HG03175 (cell line): ENCODE measurements at regions not wholly inside any gene's neighbourhood (a gene's known extent, or its start where the extent isn't known, plus 50 kb on each side); places are given as distances from the start of the nearest gene placed in this dataset.

Experiments used
- ATAC-seq: cut with Tn5 transposase; IDR thresholded peaks from one replicate; pipeline ENCODE4 v1.9.1; 2021; ENCODE audit warnings: mild to moderate bottlenecking, moderate library complexity; ENCODE audit not compliant: unreplicated experiment

DNA sequence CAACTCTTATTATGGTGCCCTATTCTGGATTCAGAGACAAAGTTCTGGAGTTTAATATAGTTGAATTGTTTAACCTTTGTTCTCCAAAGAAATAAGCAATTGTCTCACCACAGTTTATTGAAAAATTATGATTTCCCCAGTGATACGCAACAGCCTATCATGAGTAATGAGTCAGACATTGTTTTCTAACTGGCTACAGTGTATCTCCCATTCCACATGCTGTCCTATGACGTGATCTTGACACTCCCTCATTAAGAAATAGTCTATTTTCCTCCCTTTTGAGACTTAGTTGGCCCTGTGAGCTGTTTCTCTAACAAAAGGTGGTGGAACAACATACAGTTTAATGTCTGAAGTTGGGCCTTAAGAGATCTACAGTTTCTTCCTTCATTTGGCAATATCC is 1290.6 kb upstream of the CDH6 start:
- no peak for ATAC-seq

- ATAC-seq: no peak
Measured at GRCh38 chr5:29899583-29899982, 1293.9 kb upstream of the CDH6 start.

GRCh38 chr5:29897916-29898315 is 1295.6 kb upstream of the CDH6 start:
- no peak for ATAC-seq

GRCh38 chr5:29896646-29897045 is 1296.8 kb upstream of the CDH6 start:
- no peak for ATAC-seq

- ATAC-seq: no peak
Measured at GRCh38 chr5:29894668-29895067, 1298.8 kb upstream of the CDH6 start.

DNA sequence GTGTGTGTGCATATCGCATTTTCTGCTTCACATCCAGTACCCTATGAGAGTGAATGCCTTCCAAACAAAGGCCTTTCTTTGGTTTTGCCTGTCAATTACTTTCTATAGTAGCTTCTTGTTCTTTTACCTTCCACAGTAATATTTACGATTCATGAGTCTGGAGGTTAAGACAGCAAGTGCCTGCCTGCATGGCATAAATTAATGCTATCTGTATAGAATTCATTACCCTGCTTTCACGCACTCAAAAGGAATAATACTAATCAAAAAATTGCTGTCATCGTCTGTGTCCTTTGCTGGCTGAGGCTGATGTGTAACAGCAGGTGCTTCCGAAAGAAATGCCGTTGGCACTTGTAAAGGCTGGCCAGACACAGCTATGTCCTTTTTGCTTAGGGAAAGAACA is 1304.4 kb upstream of the CDH6 start:
- no peak for ATAC-seq

DNA sequence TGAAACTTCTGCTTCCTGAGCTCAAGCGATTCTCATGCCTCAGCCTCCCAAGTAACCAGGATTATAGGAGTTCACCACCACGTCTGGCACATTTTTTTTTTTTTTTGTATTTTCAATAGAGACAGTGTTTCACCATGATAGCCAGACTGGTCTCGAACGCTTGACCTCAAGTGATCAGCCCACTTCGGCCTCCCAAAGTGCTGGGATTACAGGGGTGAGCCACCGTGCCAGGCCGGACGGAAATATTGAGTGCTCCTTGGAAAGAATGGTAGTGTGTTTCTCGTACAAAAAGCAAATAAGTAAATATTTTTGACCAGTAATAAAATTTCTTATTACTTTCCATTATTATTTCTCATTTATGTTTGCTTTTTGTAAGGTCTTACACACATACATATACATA is 1307.9 kb upstream of the CDH6 start:
- no peak for ATAC-seq

GRCh38 chr5:29882036-29882435 is 1311.5 kb upstream of the CDH6 start:
- ATAC-seq: no peak

DNA sequence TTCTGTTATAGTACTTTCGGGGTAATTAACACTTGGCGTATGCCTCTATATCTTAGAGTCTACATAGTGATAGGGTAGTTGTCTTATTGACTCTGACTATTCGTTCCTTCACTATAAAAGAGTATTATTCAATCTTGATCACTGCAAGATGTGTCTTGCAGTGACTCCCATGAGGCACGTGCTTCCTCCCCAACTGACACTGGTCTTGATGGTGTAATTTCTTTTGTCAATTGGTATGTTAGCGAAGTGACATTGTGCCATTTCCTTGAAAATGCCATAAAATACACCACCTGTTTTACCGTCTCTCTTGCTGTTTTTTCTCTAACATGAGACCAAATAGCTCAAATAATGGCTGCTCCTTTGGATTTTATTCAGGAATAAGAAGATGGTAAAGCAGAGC is 1314.1 kb upstream of the CDH6 start:
- no peak for ATAC-seq

GRCh38 chr5:29878599-29878998 is 1314.9 kb upstream of the CDH6 start:
- no peak for ATAC-seq

DNA sequence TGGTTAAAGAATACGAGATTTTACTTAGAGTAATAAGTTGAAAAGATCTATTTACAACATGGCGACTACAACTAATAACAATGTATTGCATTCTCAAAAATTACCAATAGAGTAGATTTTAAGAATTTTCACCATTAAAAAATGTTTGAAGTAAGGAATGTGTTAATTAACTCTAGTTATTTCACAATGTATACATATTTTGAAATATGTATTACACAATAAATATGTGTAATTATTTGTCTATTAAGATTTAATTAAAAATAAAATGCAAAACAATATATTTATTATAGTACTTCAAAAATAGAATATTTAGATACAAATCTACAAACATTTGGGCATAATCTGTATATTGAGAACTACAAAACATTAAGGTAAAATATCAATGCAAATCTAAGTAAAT is 1326.3 kb upstream of the CDH6 start:
- no peak for ATAC-seq

DNA sequence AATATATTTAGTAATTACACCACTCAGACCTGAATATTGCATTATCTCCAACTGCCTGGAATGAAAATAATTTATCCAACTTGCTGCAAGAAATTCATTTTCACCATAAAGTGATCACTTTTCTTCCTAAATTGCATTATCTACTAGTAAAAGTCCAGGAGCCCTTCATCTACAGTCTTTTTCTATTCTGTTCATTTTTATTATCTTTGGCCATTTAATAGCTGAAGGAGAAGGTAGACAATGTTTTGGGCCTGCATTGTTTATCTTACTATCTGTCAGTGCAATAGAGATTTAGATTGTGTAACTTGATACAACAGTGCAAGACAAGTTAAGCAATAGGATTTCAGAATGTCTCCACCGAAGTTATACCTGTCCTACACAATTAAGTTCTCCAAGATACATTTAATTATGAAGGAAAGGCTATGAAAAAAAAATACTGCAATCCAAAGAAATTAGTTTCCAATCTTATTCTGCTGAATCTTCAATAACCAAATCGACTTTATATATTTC is 1339.7 kb upstream of the CDH6 start:
- no peak for ATAC-seq

GRCh38 chr5:29852329-29852728 is 1341.2 kb upstream of the CDH6 start:
- ATAC-seq: no peak

DNA sequence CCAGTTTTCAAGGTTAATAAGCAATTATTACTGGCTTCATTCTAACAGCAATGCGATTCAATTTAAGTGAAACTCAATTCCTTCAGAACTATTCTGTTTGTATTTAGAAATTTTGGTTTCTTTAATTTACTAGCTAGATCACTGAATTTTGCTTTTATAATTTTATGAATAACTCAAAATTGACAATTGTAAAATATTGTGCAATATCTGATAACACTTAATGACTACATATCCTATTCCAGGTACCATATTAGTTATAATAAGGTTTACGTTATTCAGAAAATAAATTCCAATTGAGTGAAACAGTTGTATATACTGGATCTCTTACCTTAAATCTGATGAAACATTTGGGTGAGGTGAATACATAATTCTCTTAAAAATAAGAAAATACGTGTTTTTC is 1348.3 kb upstream of the CDH6 start:
- ATAC-seq: no peak

GRCh38 chr5:29833394-29833793 is 1360.1 kb upstream of the CDH6 start:
- ATAC-seq: no peak

DNA sequence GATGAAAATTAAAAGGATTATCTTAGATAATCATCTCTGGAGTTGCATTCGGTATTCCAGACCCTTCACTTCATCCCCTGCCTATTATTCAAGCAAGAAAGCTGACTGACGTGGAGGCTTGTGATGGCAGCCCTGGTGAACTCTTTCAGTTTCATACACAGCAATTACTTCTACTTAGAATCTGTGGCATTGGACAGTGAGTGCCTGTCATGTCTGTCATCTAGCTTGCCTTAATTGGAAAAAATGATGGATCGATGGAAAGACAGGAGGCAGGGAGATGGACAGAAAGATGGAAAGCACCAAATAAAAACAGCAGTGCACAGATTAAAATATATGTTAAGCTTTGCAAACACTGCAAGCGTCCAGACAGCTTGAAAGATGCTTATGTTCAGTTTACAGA is 1371.0 kb upstream of the CDH6 start:
- ATAC-seq: no peak

- no peak for ATAC-seq
Measured at GRCh38 chr5:29811914-29812679, 1381.4 kb upstream of the CDH6 start.

GRCh38 chr5:29805804-29806203 is 1387.7 kb upstream of the CDH6 start:
- no peak for ATAC-seq

GRCh38 chr5:29800752-29801151 is 1392.7 kb upstream of the CDH6 start:
- ATAC-seq: no peak

DNA sequence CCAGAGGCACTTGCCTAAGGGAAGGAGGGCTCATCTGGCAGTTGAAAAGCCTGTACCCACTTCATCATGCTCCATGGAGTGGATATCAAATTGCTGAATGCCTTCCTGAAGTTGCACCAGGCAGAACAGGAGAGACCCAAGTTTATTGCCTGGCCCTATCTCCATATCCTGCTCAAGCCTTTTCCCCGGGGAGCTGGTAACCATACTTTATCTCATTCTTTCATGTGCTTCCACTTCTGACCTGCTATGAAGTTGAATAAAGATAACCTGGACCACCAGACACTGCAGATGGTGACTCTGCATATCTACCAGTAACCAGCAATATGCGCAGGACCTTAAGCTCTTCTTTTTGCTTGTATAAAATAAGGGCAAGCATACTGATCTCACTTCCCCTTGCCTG is 1397.5 kb upstream of the CDH6 start:
- no peak for ATAC-seq

GRCh38 chr5:29795096-29795652 is 1398.3 kb upstream of the CDH6 start:
- no peak for ATAC-seq

- ATAC-seq: no peak
Measured at GRCh38 chr5:29794141-29794787, 1399.2 kb upstream of the CDH6 start.
